Middle frontal gyrus (tissue), 1 donor: ENCODE measurements at regions not wholly inside any gene's neighbourhood (a gene's known extent, or its start where the extent isn't known, plus 50 kb on each side); places are given as distances from the start of the nearest gene placed in this dataset.

Source experiments
- DNase-seq: peaks from one replicate; pipeline ENCODE4 v3.0.0-alpha.2; 2015; ENCODE audit warnings: low spot score; ENCODE audit errors: extremely low spot score

- no peak for DNase-seq
Observed at GRCh38 chr3:113138839-113139743, 72.3 kb upstream of the BOC start.

- no peak for DNase-seq
Observed at GRCh38 chr3:113140876-113141275, 70.5 kb upstream of the BOC start.

- no peak for DNase-seq
Observed at GRCh38 chr3:113141543-113141942, 69.8 kb upstream of the BOC start.

GRCh38 chr3:113142476-113142875, 68.9 kb upstream of the BOC start:
- DNase-seq, result no peak

GRCh38 chr3:113143353-113143752, 68.0 kb upstream of the BOC start:
- DNase-seq, result no peak

- DNase-seq, result no peak
Observed at GRCh38 chr3:113147681-113148261, 63.6 kb upstream of the BOC start.

- DNase-seq, result no peak
Observed at GRCh38 chr3:113148284-113148683, 63.1 kb upstream of the BOC start.

- DNase-seq, result no peak
Observed at GRCh38 chr3:113150250-113150649, 61.1 kb upstream of the BOC start.

- no peak for DNase-seq
Observed at GRCh38 chr3:113151461-113152031, 59.8 kb upstream of the BOC start.

- no peak for DNase-seq
Observed at GRCh38 chr3:113152849-113153248, 58.5 kb upstream of the BOC start.

GRCh38 chr3:113153499-113154107, 57.8 kb upstream of the BOC start:
- no peak for DNase-seq

- no peak for DNase-seq
Observed at GRCh38 chr3:113156816-113157333, 54.5 kb upstream of the BOC start.

- no peak for DNase-seq
Observed at GRCh38 chr3:113157408-113158030, 53.8 kb upstream of the BOC start.

- DNase-seq, result no peak
Observed at GRCh38 chr3:113158171-113158570, 53.2 kb upstream of the BOC start.
